Right cardiac atrium (tissue), 5 donors: ENCODE measurements at regions not wholly inside any gene's neighbourhood (a gene's known extent, or its start where the extent isn't known, plus 50 kb on each side); places are given as distances from the start of the nearest gene placed in this dataset.
A peak's percentile ranks its signal among the peaks of the same experiment; 100 is the strongest.

Experiments
- ATAC-seq, 2 donors: fragments of 200-7000 bp; cut with Tn5 transposase; one replicate each; pipeline versions ENCODE4 v1.8.0 to v1.9.1; 2020; ENCODE audit warnings: moderate library complexity in 2 of 2, mild to moderate bottlenecking in 1 of 2
- DNase-seq, 3 donors: peaks; one replicate each; pipeline ENCODE4 v3.0.0-alpha.2; 2020
- H3K27ac ChIP-seq: one replicate; pipeline ENCODE4 v1.5.1; 2013; ENCODE audit warnings: mild to moderate bottlenecking, low read length, control low read depth, moderate library complexity
- H3K27me3 ChIP-seq: one replicate; pipeline ENCODE4 v1.6.1; 2013; ENCODE audit not compliant: control insufficient read depth, insufficient read depth
- H3K4me1 ChIP-seq: one replicate; pipeline ENCODE4 v1.6.1; 2013; ENCODE audit warnings: low read length; ENCODE audit not compliant: control insufficient read depth, insufficient read depth
- H3K4me3 ChIP-seq: one replicate; pipeline ENCODE4 v1.5.1; 2013; ENCODE audit warnings: low read length, control low read depth
- H3K9me3 ChIP-seq: one replicate; pipeline ENCODE4 v1.6.1; 2013; ENCODE audit warnings: low read length; ENCODE audit not compliant: control insufficient read depth
- WGBS: extraction: QIAGEN DNeasy Blood & Tissue Kit; methylation state at CpG from one replicate; pipeline ENCODE4 v1.1.7; 2013; 5-methylcytosine and 5-hydroxymethylcytosine counted together
- intact Hi-C, 4 donors: fragments of 100-400 bp; cut with DNase I; formaldehyde crosslinking; loops; one replicate each; pipeline versions ENCODE4 v1.11.0 to v1.14.0; 2022 to 2023
- donor health status: healthy with polysubstance abuse.
- donor health status: DM: no; HTN: yes; CAD: no.
- donor health status: DM: no; HTN: no; CAD: no.
- donor health status: DM: no; HTN: yes; CAD: no; lungs with severe emphysema.
- donor health status: DM: yes; HTN: yes; CAD: no.

DNA sequence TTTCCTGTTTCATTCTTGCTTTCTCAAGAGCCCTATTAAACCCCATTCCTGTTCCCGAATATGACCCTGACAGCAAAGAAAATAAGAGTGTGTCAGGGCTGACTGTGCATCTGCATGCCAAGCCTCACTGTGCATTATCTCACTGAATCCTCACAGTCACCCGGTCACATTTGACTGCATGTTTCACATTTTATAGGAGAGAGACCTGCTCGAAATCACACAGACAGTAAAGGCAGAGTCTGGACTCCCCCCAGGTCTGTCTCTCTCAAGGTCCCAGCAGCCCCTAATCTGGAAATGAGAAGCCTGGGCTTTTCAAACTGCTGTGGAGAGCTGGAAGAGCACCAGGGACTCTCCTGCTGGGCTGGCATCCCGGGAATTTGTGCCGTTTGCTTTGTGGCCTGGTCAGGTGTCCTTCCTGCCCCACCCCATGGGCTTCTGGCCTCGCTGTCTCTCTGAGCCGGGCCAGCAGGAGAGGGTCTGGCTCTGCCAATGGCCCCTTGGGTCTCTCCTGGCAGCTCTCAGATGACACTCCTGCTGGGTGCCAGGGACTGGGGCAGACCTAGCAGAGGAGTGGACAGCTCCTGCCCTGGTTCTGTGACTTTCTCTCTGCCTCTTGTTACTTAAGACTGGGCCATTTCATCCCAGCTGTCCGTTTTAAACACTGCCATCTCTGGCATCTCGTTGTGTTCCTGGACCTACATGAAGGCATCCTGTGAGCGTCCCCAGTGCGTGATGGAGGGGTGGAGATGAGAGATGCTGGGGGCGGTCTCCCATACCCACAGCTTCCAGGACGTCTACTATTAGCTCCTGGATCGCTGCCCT lies 173.6 kb downstream of the ARHGAP12 start:
- Histone ChIP-seq H3K27ac (peak overlapping the region; percentile 47), H3K9me3 (no peaks in the 10 kb centered on the region), H3K4me3 (no peak overlapping the region), H3K4me1 (peaks cover 23% of the 10 kb centered on the region), H3K27me3 (no peaks in the 10 kb centered on the region)
- peak in 1 of 3 donors; percentile 57 for DNase-seq
- intact Hi-C loops = loop anchor here in 2 of 4 donors (5.0 to 10.0 kb wide), 2 partner anchors 48 to 150 kb away; no protein-coding TSS in a partner anchor
- no peak for ATAC-seq
- 40% methylated on average over 14 of the region's 14 CpGs for WGBS

DNA sequence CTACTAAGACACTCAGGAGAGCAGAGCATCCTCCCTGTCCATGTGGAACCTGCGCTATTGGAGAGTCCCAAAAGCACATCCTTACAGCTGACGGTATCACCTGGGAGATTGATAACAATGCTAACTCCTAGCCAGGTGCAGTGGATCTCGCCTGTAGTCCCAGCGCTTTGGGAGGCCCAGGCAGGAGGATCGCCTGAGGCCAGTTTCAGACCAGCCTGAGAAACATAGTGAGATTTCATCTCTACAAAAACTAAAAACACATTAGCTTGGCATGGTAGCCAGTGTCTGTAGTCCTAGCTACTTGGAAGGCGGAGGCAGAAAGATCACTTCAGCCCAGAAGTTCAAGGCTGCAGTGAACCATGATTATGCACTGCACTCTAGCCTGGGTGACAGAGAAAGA lies 174.9 kb downstream of the ARHGAP12 start:
- DNase-seq = no peak
- H3K4me3 ChIP-seq = no peak overlapping the region
- no peaks in the 10 kb centered on the region for H3K27me3 ChIP-seq
- H3K9me3 ChIP-seq = no peaks in the 10 kb centered on the region
- WGBS = 98% methylated on average over 6 of the region's 6 CpGs
- H3K4me1 ChIP-seq = peaks cover 27% of the 10 kb centered on the region
- no peak for ATAC-seq
- intact Hi-C loops = loop anchor here in 2 of 4 donors (5.0 to 10.0 kb wide), 2 partner anchors 46 to 149 kb away; no protein-coding TSS in a partner anchor
- H3K27ac ChIP-seq = no peak overlapping the region

GRCh38 chr10:31752170-31752569 lies 176.5 kb downstream of the ARHGAP12 start:
- H3K27me3 ChIP-seq = no peaks in the 10 kb centered on the region
- ATAC-seq = no peak
- no peak overlapping the region for H3K27ac ChIP-seq
- no peaks in the 10 kb centered on the region for H3K9me3 ChIP-seq
- H3K4me1 ChIP-seq = peaks cover 20% of the 10 kb centered on the region
- no peak for DNase-seq
- whole genome bisulfite sequencing = 98% methylated on average over 1 of the region's 1 CpG
- intact Hi-C loops = loop anchor here in 2 of 4 donors (5.0 to 10.0 kb wide), 2 partner anchors 45 to 147 kb away; no protein-coding TSS in a partner anchor
- no peak overlapping the region for H3K4me3 ChIP-seq

- Histone ChIP-seq H3K4me1 (peaks cover 20% of the 10 kb centered on the region), H3K4me3 (no peak overlapping the region), H3K27me3 (no peaks in the 10 kb centered on the region), H3K9me3 (no peaks in the 10 kb centered on the region), H3K27ac (peak overlapping the region; percentile 54)
- WGBS = 74% methylated on average over 9 of the region's 9 CpGs
- ATAC-seq = no peak
- intact Hi-C loops = loop anchor here in 2 of 4 donors (5.0 to 10.0 kb wide), 2 partner anchors 44 to 147 kb away; no protein-coding TSS in a partner anchor
- peak in 1 of 3 donors; percentile 44 for DNase-seq
Observed at GRCh38 chr10:31751738-31752080, 176.9 kb downstream of the ARHGAP12 start.

GRCh38 chr10:31751051-31751737 lies 177.4 kb downstream of the ARHGAP12 start:
- DNase-seq (peak in 1 of 3 donors; percentile 58), ATAC-seq (peak; percentile 66 to 70)
- Histone ChIP-seq H3K9me3 (no peaks in the 10 kb centered on the region), H3K4me3 (no peak overlapping the region), H3K27me3 (no peaks in the 10 kb centered on the region), H3K27ac (peak overlapping the region; percentile 54), H3K4me1 (peaks cover 20% of the 10 kb centered on the region)
- 33% methylated on average over 7 of the region's 7 CpGs for WGBS
- intact Hi-C loops = loop anchor here in 2 of 4 donors (5.0 to 10.0 kb wide), 2 partner anchors 44 to 146 kb away; no protein-coding TSS in a partner anchor

- Histone ChIP-seq H3K4me3 (no peak overlapping the region), H3K9me3 (no peaks in the 10 kb centered on the region), H3K27me3 (no peaks in the 10 kb centered on the region), H3K4me1 (peaks cover 17% of the 10 kb centered on the region), H3K27ac (no peak overlapping the region)
- 32% methylated on average over 28 of the region's 28 CpGs for WGBS
- ATAC-seq = peak; percentile 50 to 51
- intact Hi-C loops = loop anchor here in 2 of 4 donors (5.0 to 10.0 kb wide), 2 partner anchors 43 to 145 kb away; no protein-coding TSS in a partner anchor
- peak; percentile 60 to 81 (median 81) for DNase-seq
Observed at GRCh38 chr10:31749981-31750840, 178.4 kb downstream of the ARHGAP12 start.

GRCh38 chr10:31749301-31749700 lies 179.3 kb downstream of the ARHGAP12 start:
- ATAC-seq (no peak), DNase-seq (peak in 1 of 3 donors; percentile 64)
- no peaks in the 10 kb centered on the region for H3K27me3 ChIP-seq
- H3K27ac ChIP-seq = no peak overlapping the region
- no peak overlapping the region for H3K4me3 ChIP-seq
- H3K9me3 ChIP-seq = no peaks in the 10 kb centered on the region
- intact Hi-C loops = no loop called here
- 65% methylated on average over 13 of the region's 13 CpGs for WGBS
- peaks cover 14% of the 10 kb centered on the region for H3K4me1 ChIP-seq

DNA sequence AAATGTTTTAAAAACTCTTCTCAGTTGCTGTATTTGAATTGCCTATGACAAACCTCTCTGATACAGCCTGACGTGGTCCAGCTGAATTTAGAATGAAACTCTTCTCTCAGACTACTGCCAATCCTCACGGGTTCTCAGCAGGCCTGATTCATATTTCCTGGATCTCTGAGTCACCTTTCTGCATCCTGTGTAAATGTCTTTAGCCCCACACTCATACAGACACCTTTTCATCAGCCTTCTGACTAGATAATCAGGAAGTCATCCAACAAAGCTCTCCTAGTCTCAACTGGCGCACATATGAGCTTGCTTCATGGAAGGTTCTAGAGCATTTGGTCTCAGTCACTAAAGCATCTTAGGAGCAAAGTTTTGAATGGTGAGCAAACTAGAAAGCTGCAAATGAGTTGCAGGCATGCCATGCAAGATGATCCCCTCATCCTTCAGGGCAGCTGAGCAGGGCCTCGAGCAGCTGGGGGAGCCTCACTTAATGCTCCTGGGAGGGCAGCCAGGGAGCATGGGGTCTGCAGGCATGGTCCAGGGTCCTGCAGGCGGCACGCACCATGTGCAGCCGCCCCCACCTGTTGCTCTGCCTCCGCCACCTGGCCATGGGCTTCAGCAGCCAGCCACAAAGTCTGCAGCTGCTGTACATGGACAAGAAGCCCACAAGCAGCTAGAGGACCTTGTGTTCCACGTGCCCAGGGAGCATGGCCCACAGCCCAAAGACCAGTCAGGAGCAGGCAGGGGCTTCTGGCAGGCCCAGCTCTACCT lies 182.8 kb downstream of the ARHGAP12 start:
- intact Hi-C loops = no loop called here
- no peak overlapping the region for H3K27ac ChIP-seq
- peaks cover 8% of the 10 kb centered on the region for H3K4me1 ChIP-seq
- 82% methylated on average over 9 of the region's 9 CpGs for WGBS
- no peak overlapping the region for H3K4me3 ChIP-seq
- peak in 1 of 2 donors; percentile 62 for ATAC-seq
- no peaks in the 10 kb centered on the region for H3K9me3 ChIP-seq
- peak in 1 of 3 donors; percentile 42 for DNase-seq
- no peaks in the 10 kb centered on the region for H3K27me3 ChIP-seq

- DNase-seq (no peak), ATAC-seq (no peak)
- intact Hi-C loops = no loop called here
- no peaks in the 10 kb centered on the region for H3K9me3 ChIP-seq
- no peaks in the 10 kb centered on the region for H3K4me1 ChIP-seq
- no peak overlapping the region for H3K4me3 ChIP-seq
- 93% methylated on average over 1 of the region's 1 CpG for WGBS
- no peak overlapping the region for H3K27ac ChIP-seq
- no peaks in the 10 kb centered on the region for H3K27me3 ChIP-seq
Observed at GRCh38 chr10:31744025-31744424, 184.6 kb downstream of the ARHGAP12 start.

GRCh38 chr10:31742255-31742654 lies 186.4 kb downstream of the ARHGAP12 start:
- no peak for ATAC-seq
- intact Hi-C loops = no loop called here
- Histone ChIP-seq H3K9me3 (no peaks in the 10 kb centered on the region), H3K27me3 (no peaks in the 10 kb centered on the region), H3K4me1 (no peaks in the 10 kb centered on the region), H3K27ac (no peak overlapping the region), H3K4me3 (no peak overlapping the region)
- 96% methylated on average over 1 of the region's 1 CpG for WGBS
- DNase-seq = no peak
